ENCODE measurements at regions not wholly inside any gene's neighbourhood (a gene's known extent, or its start where the extent isn't known, plus 50 kb on each side); places are given as distances from the start of the nearest gene placed in this dataset.
A peak's percentile ranks its signal among the peaks of the same experiment; 100 is the strongest.
"Not testable (repeated sequence)": the region's sequence is repeated elsewhere in the genome, so short reads cannot be mapped to it uniquely, and the experiment has no call there.

- DNase-seq: no peak
Measured at GRCh38 chr16:65608455-65608854, 486.6 kb upstream of the CDH11 start.

DNA sequence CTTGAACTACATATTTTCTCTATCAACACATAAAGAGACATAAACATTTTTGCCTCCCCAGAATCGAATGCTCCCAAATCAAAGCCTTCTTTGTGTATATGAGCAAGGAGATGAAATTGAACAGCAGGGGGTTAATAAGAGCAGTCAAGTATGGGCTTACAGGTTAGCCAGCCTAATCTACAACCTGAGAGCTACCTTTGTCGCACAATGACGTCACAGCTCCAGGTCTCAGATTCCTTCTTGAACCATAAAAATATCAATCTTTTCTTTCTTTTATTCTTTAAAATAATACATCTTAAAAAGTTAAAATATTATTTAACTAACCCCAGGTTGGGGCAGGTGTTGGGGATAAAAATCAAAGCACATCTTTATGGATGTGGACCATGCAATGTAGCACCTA lies 482.9 kb upstream of the CDH11 start:
- no peak for DNase-seq

GRCh38 chr16:65601781-65602180 lies 479.9 kb upstream of the CDH11 start:
- no peak for DNase-seq

DNA sequence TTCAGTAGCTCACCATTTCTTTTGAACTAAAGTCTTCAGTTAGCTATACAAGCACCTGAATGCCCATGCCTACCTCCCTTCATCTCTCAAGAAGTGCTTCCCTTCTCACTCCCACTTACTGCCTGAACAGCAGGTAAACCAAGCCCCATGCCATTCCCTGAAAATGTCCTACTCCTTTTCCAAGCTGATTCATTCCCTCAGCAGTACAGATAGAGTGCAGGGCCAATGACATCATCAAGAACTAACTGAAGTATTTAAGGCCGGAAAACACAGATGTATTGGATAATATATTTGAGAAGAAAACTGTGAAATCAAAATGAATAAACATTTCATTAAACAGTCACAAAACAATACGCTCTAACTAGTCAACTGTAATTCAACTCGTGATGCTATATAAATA lies 478.8 kb upstream of the CDH11 start:
- no peak for DNase-seq

GRCh38 chr16:65600046-65600445 lies 478.2 kb upstream of the CDH11 start:
- no peak for DNase-seq

DNA sequence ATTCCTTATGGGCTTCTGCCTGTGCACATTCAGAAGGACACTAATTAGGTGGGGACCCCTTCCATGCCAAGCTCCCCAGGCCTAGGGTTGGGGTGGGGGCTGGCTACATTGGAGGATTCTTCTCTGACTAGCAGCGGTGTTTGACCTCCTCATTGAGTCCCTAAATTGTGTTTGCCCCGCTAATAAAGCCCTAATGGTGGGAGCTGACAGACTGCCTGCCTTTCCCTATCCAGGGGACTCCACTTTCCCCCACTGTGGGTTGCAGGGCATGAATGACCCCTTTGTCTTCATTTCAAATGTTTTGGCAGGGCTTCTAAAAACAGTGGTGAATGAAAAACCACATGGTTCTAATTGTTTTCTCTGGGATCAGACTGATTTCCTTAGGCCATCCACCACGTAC lies 476.8 kb upstream of the CDH11 start:
- DNase-seq: no peak

DNA sequence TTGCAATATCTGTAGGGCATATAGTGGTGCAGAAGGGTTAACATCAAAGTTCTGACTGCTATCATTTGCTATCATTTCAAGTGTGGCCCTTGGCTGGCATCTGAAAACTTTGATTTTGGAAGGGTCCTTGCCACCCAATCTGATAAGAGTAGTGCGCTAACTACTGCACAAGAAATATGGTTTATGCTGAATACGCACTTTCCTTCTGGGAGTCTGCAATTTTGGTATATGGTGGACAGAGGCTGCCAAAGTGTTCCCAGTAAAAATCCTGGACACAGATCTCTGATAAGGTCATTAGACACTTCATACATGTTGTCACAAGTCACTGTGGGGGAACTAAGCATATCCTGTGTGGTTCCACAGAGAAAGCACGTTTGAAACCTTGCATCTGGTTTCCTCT lies 461.6 kb upstream of the CDH11 start:
- no peak for DNase-seq

DNA sequence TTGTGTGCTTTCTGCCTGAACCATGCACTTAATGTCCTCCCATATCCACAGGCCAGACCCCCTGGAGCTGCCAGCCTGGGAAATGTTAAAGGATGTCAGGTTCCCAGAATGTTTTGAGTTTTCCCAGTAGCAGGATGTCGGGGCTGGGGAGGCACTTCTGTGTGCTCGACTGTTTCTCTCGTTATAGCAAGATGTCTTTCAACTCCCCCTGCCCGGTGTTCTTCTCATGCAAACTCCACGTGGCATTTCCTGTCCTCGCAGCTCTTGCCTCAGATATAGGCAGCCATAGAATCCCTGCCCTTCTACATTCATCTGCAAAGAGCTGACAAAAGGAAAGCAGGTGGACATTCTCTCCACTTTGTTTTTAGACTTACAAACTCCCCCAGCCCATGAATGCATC lies 457.2 kb upstream of the CDH11 start:
- DNase-seq: no peak

GRCh38 chr16:65576631-65577030 lies 454.8 kb upstream of the CDH11 start:
- no peak for DNase-seq

DNA sequence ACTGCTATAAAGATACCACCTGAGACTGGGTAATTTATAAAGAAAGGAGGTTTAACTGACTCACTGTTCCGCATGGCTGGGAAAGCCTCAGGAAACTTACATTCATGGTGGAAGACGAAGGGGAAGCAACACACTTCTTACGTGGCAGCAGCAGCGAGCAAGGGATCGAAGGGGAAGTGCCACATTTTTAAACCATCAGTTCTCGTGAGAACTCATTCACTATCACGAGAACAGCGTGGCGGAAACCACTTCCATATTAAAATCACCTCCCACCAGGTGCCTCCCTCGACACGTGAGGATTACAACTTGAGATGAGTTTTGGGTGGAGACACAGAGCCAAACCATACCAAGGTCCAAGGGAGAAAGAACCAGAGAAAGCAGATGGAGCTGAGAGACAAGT lies 454.3 kb upstream of the CDH11 start:
- no peak for DNase-seq

DNA sequence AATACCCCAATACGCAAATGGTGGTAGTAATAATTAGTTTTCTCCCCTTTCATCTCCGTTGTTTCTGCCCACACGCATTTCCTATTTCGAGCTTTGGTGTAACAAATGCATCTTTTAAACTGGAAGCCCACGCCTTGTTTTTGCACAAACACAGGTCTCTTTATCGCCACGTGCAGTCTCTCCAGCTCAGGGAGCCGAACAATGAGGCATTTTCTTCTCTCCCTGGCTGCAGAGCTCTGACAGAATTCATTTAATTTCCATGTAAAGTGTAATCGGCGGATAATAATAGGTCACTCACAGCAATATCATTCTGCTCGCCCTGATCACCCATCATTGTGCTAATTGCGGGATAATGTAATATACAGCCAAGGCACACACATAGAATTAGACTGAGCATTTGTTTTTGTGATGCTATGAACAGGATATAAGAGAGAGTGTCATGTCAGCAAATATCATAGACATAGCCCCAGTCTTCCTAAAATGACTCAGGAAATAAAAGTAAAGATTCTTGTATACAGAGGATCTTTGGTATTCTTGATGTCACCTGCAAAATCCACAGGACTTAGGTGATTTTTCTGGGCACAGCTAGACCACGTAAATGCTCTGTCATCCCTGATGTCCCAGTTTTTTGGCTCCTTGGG lies 452.6 kb upstream of the CDH11 start:
- peak in 8 of 14 donors; percentile 0 to 44 (median 18) for DNase-seq

DNA sequence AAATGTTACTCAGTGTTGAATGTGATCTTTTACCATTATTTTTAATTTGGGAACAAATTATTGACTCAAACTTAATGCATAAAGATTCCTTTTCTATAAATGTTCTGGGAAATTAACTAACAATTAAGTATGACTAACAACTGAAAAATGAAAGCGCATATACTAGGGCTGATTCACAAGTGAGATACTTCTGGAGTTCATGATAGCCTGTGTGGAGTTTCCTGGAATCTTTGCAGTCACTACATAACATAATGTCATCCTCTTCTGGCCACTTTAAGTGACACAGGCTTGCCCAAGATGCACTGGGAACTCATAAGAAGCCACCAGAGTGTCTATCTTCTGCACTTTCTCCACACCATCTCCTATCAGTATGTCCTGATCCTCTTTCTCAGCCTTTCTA lies 450.3 kb upstream of the CDH11 start:
- DNase-seq: no peak

DNA sequence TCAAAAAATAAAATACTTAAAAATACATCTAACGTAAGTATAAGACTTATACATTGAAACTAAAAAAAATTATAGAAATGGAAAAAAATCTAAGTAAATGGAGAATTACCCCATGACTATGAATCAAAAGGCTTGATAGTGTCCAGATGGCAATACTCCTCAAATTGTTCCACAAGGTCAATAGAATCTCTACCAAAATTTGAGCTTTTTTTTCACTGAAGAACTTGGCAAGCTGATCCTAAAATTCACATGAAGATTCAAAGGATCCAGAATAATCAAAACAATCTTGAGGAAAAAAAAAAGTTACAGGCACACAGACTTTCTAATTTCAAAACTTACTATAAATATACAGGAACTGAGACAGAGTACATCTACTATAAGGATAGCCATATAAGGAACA lies 448.4 kb upstream of the CDH11 start:
- DNase-seq: no peak

DNA sequence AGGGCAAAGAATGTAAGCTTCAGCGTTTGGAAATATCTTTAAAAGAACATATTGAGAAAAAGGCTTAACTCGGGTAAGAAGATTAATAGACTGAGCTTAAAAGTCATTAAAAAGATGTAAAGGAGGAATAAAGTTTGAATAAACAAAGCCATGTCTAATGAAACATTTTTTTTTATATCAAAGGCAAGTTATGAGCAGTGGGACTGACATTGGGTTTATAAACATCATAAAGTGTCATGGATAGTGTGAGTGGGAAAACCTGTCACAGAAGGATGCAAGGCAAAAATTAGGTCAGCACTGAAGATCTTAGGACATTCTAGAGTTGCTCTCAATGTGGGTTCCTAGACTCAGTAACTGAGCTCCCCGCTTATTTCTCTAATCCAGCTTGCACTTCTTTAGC lies 438.0 kb upstream of the CDH11 start:
- DNase-seq: no peak

DNA sequence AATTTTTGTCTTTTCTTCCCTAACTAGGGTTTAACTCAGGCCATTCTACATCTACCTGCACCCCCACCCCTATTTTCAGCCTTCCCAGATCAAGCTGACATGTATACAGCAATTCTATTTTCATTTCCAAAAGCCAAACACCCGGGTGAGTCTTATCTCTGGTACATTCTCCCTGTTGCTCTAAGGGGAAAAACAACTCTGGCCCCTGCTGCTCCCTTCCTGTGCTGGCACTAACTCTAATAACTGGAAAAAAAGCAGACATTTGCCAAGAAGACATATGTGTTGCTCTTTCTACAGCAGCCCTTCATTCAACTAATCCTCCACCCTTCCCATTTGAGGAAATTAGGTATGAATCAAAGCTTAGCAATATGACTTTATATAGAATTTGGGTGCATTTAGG lies 427.8 kb upstream of the CDH11 start:
- DNase-seq: not testable (repeated sequence)

DNA sequence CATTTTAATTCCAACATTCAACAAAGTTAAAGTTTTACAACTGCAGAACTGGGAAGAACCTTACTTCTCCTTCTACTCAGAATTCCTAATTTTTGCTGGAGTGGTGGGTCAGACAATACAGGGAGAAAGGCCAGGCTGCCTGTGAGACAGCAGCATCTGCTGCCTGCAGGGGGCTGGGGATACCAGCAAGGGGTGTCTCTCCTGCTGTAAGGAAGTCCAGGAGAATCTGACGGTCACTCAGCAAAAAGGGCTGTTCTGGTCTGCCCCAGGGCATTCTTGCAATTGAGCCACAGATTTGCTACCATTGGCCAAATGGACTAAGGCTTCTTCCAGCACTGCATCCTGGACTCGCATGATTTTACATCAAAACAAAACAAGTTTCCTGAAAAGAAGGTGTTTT lies 426.6 kb upstream of the CDH11 start:
- DNase-seq: no peak

DNA sequence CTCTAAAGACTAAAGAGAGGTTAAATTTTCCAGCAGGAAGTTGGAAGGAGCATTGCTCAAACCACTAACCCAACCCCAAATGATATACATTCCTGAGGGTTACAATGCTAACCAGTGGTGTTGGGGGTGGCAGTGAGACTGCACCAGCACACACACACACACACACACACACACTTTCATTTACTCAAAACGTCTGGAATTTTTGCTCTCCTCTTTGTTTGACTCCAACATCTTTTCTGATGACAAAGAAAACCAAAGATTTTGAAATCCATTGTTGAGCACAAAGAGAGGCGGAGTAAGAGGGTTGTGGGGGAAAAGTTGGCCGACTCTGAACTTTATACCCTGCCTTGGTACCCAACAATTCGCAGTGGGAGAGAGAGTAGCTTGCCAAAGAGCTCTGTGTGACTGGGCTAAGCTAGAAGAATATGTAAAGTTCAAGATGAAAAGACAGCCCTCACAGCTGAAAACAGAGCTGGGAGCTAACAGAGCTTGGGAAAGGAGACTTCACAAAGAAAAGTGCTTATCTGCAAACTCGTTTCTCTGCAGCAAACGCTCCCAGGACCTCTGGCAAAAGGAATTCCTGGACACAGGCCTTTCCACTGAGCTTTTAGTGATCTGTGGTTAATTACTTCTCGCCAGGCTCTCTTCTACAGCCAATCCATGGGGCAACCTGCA lies 426.0 kb upstream of the CDH11 start:
- no peak for DNase-seq

DNA sequence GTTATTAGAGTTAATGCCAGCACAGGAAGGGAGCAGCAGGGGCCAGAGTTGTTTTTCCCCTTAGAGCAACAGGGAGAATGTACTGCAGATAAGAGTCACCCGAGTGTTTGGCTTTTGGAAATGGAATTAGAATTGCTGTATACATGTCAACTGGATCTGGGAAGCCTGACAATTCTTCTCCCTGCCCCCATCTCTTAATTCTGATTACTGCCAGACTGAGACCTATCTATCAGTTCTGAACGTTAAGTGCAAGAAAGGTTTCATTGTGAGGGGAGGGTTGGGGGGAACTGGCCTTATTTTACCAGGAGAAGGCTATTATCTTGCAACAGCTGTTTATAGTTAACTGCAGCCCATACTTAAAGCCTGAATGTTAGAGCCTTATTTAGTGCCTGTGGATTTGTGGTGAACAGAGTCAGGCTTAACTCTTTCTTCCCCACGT lies 424.5 kb upstream of the CDH11 start:
- no peak for DNase-seq

GRCh38 chr16:65545413-65545956 lies 423.6 kb upstream of the CDH11 start:
- no peak for DNase-seq

GRCh38 chr16:65543781-65544740 lies 422.2 kb upstream of the CDH11 start:
- DNase-seq: no peak

GRCh38 chr16:65541646-65542045 lies 419.8 kb upstream of the CDH11 start:
- DNase-seq: no peak

GRCh38 chr16:65540901-65541300 lies 419.0 kb upstream of the CDH11 start:
- DNase-seq: no peak

DNA sequence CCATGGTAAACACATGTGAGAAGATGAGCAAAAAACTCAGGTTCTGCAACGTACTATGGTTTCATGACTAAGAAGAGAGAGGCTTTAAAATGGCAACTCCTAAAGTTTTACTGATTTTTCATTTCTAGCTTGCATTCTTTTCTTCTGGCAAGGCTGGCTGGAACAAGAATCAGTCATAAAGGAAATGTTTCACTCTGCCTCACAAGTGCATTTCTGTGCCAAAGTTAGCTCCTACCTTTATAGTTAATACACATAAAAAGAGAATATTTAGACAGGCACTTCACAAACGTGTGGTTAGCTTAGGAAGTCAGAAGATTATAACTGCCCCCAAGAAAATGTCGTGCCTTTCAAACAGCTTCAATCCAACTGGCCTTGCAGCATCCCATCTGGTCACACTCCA lies 417.1 kb upstream of the CDH11 start:
- DNase-seq: no peak

Measured in C1 segment of cervical spinal cord (tissue), 14 donors.